AG20443 (cell line): ENCODE measurements at regions not wholly inside any gene's neighbourhood (a gene's known extent, or its start where the extent isn't known, plus 50 kb on each side); places are given as distances from the start of the nearest gene placed in this dataset.
"Not testable (repeated sequence)": the region's sequence is repeated elsewhere in the genome, so short reads cannot be mapped to it uniquely, and the experiment has no call there.

Experiments used
- DNase-seq: peaks from one replicate; pipeline ENCODE4 v3.0.0; 2012; ENCODE audit warnings: low spot score, mixed read lengths

- no peak for DNase-seq
Measured at GRCh38 chrX:45683914-45684313, 483.2 kb upstream of the DIPK2B start.

DNA sequence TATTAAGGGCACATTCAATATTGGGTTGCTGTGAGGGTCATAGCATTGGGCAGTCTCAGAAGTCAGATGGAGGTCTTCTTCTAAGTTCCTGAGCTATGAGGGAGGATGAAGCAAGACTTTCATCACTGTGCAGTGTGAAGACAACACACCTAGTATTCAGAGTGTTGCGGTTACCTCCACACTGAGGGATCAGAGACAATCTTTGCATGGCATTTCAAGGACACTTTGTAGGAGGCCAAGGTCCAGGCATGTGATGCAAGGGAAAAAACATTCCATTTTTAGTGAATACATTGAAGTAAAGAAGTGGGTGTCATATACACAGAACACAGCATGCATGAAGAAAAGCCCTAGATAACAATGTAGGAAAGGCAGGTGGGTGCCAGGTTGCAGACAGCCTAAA is 481.2 kb upstream of the DIPK2B start:
- DNase-seq: no peak

- DNase-seq: peak; percentile 9
Measured at GRCh38 chrX:45669715-45670340, 469.2 kb upstream of the DIPK2B start.

DNA sequence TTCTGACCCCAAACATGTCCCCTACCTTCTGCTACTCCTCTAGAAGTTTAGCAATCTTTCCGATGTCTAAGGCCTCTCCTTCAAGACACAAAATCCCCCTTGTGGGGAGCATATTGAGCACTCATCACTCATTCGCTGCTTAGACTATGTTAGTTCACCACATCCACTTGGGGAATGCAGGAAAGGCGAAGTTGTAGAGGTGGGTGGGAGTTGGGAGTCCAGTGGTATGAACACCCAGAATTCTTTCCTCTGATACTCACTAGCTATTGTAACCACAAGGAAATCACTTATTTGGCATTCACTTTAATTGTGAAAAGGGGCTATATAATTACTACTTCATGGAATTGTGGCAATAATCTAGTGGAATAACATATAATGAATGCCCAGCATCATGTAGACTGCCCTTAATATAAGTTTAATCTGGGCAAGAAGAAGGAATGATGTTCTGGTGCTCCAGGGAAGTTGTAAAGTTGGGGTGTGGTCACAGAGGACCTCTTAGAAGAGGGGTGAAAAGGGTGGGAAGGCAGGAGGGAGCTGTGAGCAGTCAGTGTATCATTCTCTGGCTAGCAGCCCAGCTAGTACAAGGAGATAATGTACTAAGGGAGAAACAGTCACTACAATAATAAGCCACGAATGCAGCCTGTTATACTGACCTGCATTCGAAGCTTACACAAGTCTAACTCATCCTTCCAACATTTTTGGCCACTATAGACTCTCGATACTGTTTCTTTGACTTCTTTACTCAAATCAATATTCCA is 468.2 kb upstream of the DIPK2B start:
- peak; percentile 69 for DNase-seq

GRCh38 chrX:45667666-45668065 is 467.0 kb upstream of the DIPK2B start:
- DNase-seq: no peak

GRCh38 chrX:45664727-45665290 is 464.1 kb upstream of the DIPK2B start:
- DNase-seq: no peak

DNA sequence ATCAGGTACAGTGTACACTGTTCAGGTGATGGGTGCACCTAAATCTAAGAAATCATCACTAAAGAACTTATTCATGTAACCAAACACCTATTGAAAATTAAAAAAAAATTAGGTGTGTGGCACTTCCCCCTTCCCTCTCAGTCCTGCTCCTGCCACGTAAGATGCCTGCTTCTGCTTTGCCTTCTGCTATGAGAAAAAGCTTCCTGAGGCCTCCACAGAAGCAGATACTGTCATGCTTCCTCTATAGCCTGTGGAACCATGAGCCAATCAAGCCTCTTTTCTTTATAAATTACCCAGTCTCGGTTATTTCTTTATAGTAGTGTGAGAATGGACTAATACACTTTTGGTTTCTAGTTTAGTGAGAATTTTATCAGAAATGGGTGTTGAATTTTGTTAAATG is 459.8 kb upstream of the DIPK2B start:
- DNase-seq: no peak

DNA sequence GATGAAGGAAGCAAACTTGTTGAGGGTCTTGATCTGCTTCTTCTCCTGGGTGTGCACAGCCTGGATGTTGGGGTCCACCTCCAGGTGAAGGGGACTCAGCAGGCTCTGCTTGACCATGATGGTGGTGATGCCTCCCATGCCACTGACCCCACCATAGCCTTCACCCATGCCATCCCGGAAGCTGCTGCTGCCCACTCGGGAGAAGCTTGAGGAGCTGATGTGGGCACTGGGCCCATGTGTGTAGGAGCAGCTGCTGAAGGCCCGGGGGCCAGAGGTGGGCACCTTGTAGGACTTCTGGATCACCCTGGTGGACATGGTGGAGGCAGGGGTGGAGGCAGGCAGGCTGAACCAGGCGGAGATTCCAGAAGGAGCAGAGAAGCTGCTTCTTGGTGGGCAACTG is 432.7 kb upstream of the DIPK2B start:
- no peak for DNase-seq

DNA sequence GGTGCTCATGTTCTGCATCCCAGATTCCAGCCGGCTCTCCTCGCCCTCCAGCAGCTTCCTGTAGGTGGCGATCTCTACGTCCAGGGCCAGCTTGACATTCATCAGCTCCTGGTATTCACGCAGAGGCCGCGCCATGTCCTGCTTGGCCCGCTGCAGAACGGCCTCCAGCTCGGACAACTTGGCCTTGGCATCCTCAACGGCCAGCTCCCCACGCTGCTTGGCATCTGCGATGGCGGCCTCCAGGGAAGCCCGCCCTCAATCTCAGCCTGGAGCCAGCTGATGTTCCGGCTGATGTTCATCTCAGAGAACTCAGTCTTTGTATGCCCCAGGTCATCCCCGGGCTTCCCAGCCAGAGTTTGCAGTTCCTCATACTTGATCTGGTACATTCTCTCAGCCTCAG is 431.8 kb upstream of the DIPK2B start:
- DNase-seq: no peak

- DNase-seq: no peak
Measured at GRCh38 chrX:45630078-45630477, 429.4 kb upstream of the DIPK2B start.

DNA sequence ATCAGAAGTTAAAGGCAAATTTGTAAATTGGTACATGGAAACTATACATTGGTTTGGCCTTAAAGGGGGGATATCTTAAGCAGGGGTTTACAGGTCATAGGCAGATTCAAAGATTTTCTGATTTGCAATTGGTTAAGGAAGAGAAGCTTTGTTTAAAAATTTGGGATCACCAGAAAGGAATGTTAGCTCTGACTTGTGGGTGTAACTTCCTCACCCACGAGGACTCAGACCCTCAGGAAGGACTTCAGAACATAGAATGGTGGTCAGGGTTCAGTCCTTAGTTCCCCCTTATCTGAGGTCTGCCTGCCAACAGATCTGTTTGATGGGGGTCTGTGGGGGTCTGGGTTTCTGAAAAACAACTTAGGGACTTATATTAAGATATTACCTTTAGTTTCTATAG is 427.4 kb upstream of the DIPK2B start:
- DNase-seq: peak; percentile 37

- DNase-seq: peak; percentile 58
Measured at GRCh38 chrX:45623266-45623665, 422.6 kb upstream of the DIPK2B start.

DNA sequence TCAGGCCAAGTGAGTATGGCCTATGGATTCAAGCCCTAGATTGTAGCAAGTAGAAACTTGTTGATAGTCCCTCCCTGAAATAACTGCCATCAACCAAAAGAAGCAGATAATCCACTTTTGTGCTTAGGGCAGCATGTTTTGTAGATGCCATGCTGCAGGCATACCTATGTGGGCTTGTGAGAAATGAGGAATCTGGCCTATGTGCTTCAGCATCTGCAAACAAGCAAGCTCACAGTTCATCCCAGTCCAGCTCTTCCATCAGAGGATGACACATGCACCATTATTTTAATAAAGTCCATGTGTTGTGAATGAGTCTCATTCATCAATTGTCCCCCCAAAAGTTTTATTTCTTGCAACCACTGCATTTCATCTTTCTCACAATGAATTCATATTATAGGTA is 421.9 kb upstream of the DIPK2B start:
- DNase-seq: peak; percentile 33

- DNase-seq: no peak
Measured at GRCh38 chrX:45622042-45622423, 421.4 kb upstream of the DIPK2B start.

DNA sequence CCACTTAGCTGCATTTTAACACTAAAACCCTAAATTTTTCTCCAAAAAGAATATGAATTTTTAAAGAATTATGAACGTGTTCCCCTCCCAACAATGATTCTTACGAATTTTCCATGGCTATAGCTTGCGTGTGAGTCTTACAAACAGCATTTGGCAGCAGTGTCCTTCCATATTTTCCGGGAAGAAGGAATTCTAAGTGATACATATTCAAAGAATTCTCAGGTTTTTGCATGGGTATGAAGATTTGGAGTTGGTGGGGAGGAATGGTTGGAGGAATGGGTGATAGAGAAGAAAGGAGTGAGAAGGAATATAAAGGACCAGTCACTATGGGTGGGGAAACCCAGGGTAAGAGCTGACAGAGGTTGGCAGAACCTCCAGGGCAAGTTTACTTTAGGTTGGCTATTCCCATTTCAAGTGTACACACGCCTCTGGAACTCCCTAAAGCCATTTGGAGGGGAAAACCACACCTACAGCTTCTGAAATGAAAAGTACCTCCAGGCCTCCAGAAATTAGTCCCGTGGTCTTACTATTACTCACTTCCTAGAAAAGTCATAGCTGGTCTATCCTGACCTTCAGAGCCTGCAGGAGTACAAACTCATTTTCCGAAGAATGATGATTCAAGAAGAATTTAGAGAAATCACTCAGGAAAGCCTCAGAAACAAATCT is 420.8 kb upstream of the DIPK2B start:
- DNase-seq: peak; percentile 30

DNA sequence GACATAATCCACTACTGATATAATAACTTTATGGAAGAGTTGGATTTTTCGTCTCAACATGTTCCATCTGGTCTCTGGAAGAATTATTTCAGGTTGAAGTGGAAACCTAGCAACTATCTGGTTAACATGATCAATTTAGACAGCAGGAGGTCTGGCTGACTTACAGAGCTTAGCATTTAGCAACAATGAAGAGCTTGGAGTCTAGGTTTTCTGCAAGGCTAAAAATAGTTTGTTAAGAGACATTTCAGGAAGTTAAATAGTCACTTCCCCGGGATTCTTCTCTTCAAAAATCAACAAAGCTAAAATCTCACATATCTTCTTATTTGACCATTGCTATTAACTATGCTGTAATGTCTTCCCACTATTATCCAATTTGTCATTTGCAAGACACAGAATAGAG is 418.6 kb upstream of the DIPK2B start:
- DNase-seq: no peak

- not testable (repeated sequence) for DNase-seq
Measured at GRCh38 chrX:45615591-45615990, 414.9 kb upstream of the DIPK2B start.

- DNase-seq: no peak
Measured at GRCh38 chrX:45614853-45615252, 414.2 kb upstream of the DIPK2B start.

GRCh38 chrX:45602151-45602550 is 401.5 kb upstream of the DIPK2B start:
- DNase-seq: no peak

DNA sequence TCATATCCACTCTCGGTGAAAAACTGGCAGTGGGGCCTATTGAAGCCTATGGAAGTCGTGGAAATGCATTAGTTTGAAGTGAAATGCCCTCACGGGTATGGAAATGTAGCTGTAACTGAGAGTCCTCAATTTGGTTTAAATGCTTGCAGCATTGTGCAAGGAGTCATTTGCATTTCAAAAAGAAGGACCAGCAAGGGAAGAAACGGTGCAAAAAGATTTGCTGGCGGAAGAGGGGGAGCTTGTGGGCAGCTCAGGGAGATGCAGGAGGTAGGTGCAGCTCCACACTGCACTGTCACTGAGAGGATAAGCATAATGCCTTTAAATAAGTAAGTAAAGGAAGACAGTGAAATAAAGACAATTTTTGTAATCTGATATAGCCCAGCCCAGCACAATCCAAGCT is 400.4 kb upstream of the DIPK2B start:
- no peak for DNase-seq

- no peak for DNase-seq
Measured at GRCh38 chrX:45598861-45599260, 398.2 kb upstream of the DIPK2B start.

- DNase-seq: peak; percentile 7
Measured at GRCh38 chrX:45596188-45596808, 395.6 kb upstream of the DIPK2B start.

- no peak for DNase-seq
Measured at GRCh38 chrX:45592101-45592500, 391.4 kb upstream of the DIPK2B start.
